Hepatocyte (in vitro differentiated cells): ENCODE measurements at regions not wholly inside any gene's neighbourhood (a gene's known extent, or its start where the extent isn't known, plus 50 kb on each side); places are given as distances from the start of the nearest gene placed in this dataset.

Experiments used
- DNase-seq: peaks from one replicate; pipeline ENCODE4 v3.0.0-alpha.2; 2016; ENCODE audit warnings: low spot score
- H2AFZ ChIP-seq: fragments of 200-600 bp; sonication (generic); 2 replicates; pipeline ENCODE4 v1.6.0; 2016; ENCODE audit warnings: antibody characterized with exemption, mild to moderate bottlenecking
- H3K27ac ChIP-seq: fragments of 200-600 bp; sonication (generic); 2 replicates; pipeline ENCODE4 v1.5.1; 2016; ENCODE audit warnings: mild to moderate bottlenecking
- H3K27me3 ChIP-seq: fragments of 200-600 bp; sonication (generic); 2 replicates; pipeline ENCODE4 v1.6.1; 2016
- H3K36me3 ChIP-seq: fragments of 200-600 bp; sonication (generic); replicated peaks from 2 replicates; pipeline ENCODE4 v1.5.1; 2016; ENCODE audit warnings: low read depth; ENCODE audit not compliant: insufficient read depth
- H3K4me1 ChIP-seq: fragments of 200-600 bp; sonication (generic); 2 replicates; pipeline ENCODE4 v1.5.1; 2016; ENCODE audit warnings: mild to moderate bottlenecking, moderate library complexity; ENCODE audit not compliant: insufficient read depth
- H3K4me2 ChIP-seq: fragments of 200-600 bp; sonication (generic); 2 replicates; pipeline ENCODE4 v1.6.0; 2016
- H3K4me3 ChIP-seq: fragments of 200-600 bp; sonication (generic); 2 replicates; pipeline ENCODE4 v1.5.1; 2016; ENCODE audit warnings: mild to moderate bottlenecking
- H3K79me2 ChIP-seq: fragments of 200-600 bp; sonication (generic); 2 replicates; pipeline ENCODE4 v1.6.0; 2017; ENCODE audit warnings: mild to moderate bottlenecking
- H3K9me2 ChIP-seq: fragments of 200-600 bp; sonication (generic); replicated peaks from 2 replicates; pipeline ENCODE4 v1.6.0; 2017; ENCODE audit warnings: mild to moderate bottlenecking; ENCODE audit not compliant: insufficient read depth
- H3K9me3 ChIP-seq: fragments of 200-600 bp; sonication (generic); 2 replicates; pipeline ENCODE4 v1.5.1; 2016; ENCODE audit warnings: low read depth, mild to moderate bottlenecking
- H4K20me1 ChIP-seq: fragments of 200-600 bp; sonication (generic); 2 replicates; pipeline ENCODE4 v1.6.0; 2016; ENCODE audit warnings: mild to moderate bottlenecking; ENCODE audit not compliant: insufficient read depth, poor library complexity, severe bottlenecking
- CTCF ChIP-seq: fragments of 200-600 bp; sonication (generic); IDR thresholded peaks from 2 replicates; pipeline ENCODE4 v1.5.1; 2016; ENCODE audit warnings: antibody characterized with exemption, mild to moderate bottlenecking; ENCODE audit not compliant: poor library complexity
- EZH2 ChIP-seq: fragments of 200-600 bp; sonication (generic); IDR thresholded peaks from 2 replicates; pipeline ENCODE4 v1.6.1; 2016; ENCODE audit warnings: antibody characterized with exemption, mild to moderate bottlenecking, borderline replicate concordance
- EZH2phosphoT487 ChIP-seq: fragments of 200-600 bp; sonication (generic); IDR thresholded peaks from one replicate; pipeline ENCODE4 v1.6.1; 2018; ENCODE audit warnings: antibody characterized with exemption, mild to moderate bottlenecking, low read depth, moderate library complexity; ENCODE audit not compliant: unreplicated experiment, severe bottlenecking
- WGBS: methylation state at CpG from one replicate; pipeline ENCODE4 v1.1.6; 2016; ENCODE audit warnings: low lambda C conversion rate; ENCODE audit errors: missing lambda C conversion rate; 5-methylcytosine and 5-hydroxymethylcytosine counted together

- Histone ChIP-seq H4K20me1 (no peaks in the 10 kb centered on the region), H3K4me3 (no peak overlapping the region), H3K79me2 (no peaks in the 10 kb centered on the region), H3K27me3 (no peaks in the 10 kb centered on the region), H3K27ac (no peak overlapping the region), H3K4me2 (no peak overlapping the region), H3K9me2 (no peaks in the 10 kb centered on the region), H3K36me3 (no peaks in the 10 kb centered on the region), H2AFZ (no peak overlapping the region), H3K9me3 (no peaks in the 10 kb centered on the region), H3K4me1 (no peaks in the 10 kb centered on the region)
- DNase-seq = no peak
- 91% methylated on average over 4 of the region's 4 CpGs for WGBS
- TF ChIP-seq EZH2 = no peak
- no peak for TF ChIP-seq CTCF
- TF ChIP-seq EZH2phosphoT487 = no peak
Measured at GRCh38 chr6:10332111-10332510, 82.8 kb downstream of the TFAP2A start.

GRCh38 chr6:10331334-10331968 is 83.4 kb downstream of the TFAP2A start:
- DNase-seq = no peak
- H3K4me1 ChIP-seq = no peaks in the 10 kb centered on the region
- TF ChIP-seq EZH2 = no peak
- no peak for TF ChIP-seq CTCF
- TF ChIP-seq EZH2phosphoT487 = no peak
- no peaks in the 10 kb centered on the region for H3K79me2 ChIP-seq
- no peaks in the 10 kb centered on the region for H3K9me3 ChIP-seq
- H3K36me3 ChIP-seq = no peaks in the 10 kb centered on the region
- no peaks in the 10 kb centered on the region for H3K27me3 ChIP-seq
- no peak overlapping the region for H3K4me2 ChIP-seq
- H4K20me1 ChIP-seq = no peaks in the 10 kb centered on the region
- 55% methylated on average over 8 of the region's 8 CpGs for WGBS
- H2AFZ ChIP-seq = no peak overlapping the region
- H3K4me3 ChIP-seq = no peak overlapping the region
- H3K9me2 ChIP-seq = no peaks in the 10 kb centered on the region
- no peak overlapping the region for H3K27ac ChIP-seq

GRCh38 chr6:10330515-10330914 is 84.4 kb downstream of the TFAP2A start:
- Histone ChIP-seq H2AFZ (no peak overlapping the region), H4K20me1 (no peaks in the 10 kb centered on the region), H3K79me2 (no peaks in the 10 kb centered on the region), H3K4me3 (no peak overlapping the region), H3K36me3 (no peaks in the 10 kb centered on the region), H3K27me3 (no peaks in the 10 kb centered on the region), H3K9me2 (no peaks in the 10 kb centered on the region), H3K4me2 (no peak overlapping the region), H3K4me1 (no peaks in the 10 kb centered on the region), H3K9me3 (no peaks in the 10 kb centered on the region), H3K27ac (no peak overlapping the region)
- 90% methylated on average over 2 of the region's 2 CpGs for WGBS
- DNase-seq = no peak
- no peak for TF ChIP-seq EZH2
- TF ChIP-seq EZH2phosphoT487 = no peak
- TF ChIP-seq CTCF = no peak
